ENCODE measurements at regions not wholly inside any gene's neighbourhood (a gene's known extent, or its start where the extent isn't known, plus 50 kb on each side); places are given as distances from the start of the nearest gene placed in this dataset.

DNA sequence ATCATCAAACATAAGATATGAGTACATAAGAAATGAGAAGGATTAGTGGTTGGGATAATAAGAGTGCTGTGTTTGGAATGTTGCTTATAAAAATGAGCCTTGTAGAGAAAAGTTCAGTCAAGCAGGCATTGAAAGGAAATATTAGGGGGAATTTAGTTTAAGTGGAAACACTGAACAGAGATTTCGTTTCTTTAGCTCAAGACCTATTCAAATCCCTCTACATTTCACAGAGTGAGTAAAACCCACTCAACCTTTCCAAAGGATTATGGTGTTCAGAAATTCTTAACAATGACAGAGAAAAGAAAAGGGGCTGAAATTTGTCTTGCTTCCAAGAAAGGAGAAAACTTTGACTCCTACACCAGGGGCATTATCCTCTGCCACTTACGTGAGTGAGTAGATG lies 1072.4 kb upstream of the LCORL start:
- POLR2A ChIA-PET: no interaction called here
- FAIRE-seq (no peak), DNase-seq (ENCODE audit: low read depth, low spot score) (no peak)
- H3K9ac ChIP-seq (replicated peaks; ENCODE audit: extremely low read depth, insufficient read depth, low read length): no peak overlapping the region
- H3K27ac ChIP-seq (ENCODE audit: insufficient read depth, low read depth, low read length): no peak overlapping the region
- no peak for TF ChIP-seq MYC (IDR thresholded peaks at IDR 0.05; ENCODE audit: low read depth, low read length)
- TF ChIP-seq POLR2AphosphoS5 (IDR thresholded peaks at IDR 0.05; ENCODE audit: insufficient read depth, low read depth, low read length): no peak
- no peak for TF ChIP-seq POLR2A (IDR thresholded peaks at IDR 0.05; ENCODE audit: low read depth, low read length)
- no peak for TF ChIP-seq EZH2 (IDR thresholded peaks at IDR 0.05; ENCODE audit: borderline replicate concordance, low read depth, low read length, severe bottlenecking)
- TF ChIP-seq JUN (IDR thresholded peaks at IDR 0.05; ENCODE audit: borderline replicate concordance, insufficient read depth, insufficient read length, low read depth): no peak
- no peak for TF ChIP-seq GATA2 (IDR thresholded peaks at IDR 0.05; ENCODE audit: insufficient read depth, insufficient read length, low read depth, low read length)
- no peak for TF ChIP-seq FOS (IDR thresholded peaks at IDR 0.05; ENCODE audit: borderline replicate concordance, insufficient read depth, low read length)
- dilution Hi-C loops (cut with MboI; ENCODE audit: extremely low pct_ligation_motif_present, low sequenced_read_pairs): no loop called here
- intact Hi-C loops (cut with micrococcal nuclease): no loop called here
- no peaks in the 10 kb centered on the region for H3K36me3 ChIP-seq (ENCODE audit: control insufficient read depth in 2 of 2, extremely low read depth in 1 of 2, insufficient read depth in 2 of 2, low read length in 2 of 2)
- H3K79me2 ChIP-seq (ENCODE audit: control insufficient read depth, insufficient read depth, low read length): no peaks in the 10 kb centered on the region
- no peak overlapping the region for H3K4me2 ChIP-seq (ENCODE audit: insufficient read depth, low read length)
- no peaks in the 10 kb centered on the region for H4K20me1 ChIP-seq (replicated peaks; ENCODE audit: control insufficient read depth, extremely low read depth, insufficient read depth, low read length)
- H3K4me3 ChIP-seq (replicated peaks in 1 of 3; ENCODE audit: insufficient read depth in 1 of 3, low read depth in 1 of 3, low read length in 3 of 3): no peak overlapping the region
- H3K9me3 ChIP-seq (replicated peaks; ENCODE audit: control insufficient read depth, insufficient read depth, low read length): no peaks in the 10 kb centered on the region
- H2AFZ ChIP-seq (ENCODE audit: low read depth, low read length): no peak overlapping the region
- H3K9me1 ChIP-seq (replicated peaks; ENCODE audit: control insufficient read depth, extremely low read depth, insufficient read depth, low read length): no peaks in the 10 kb centered on the region
- CTCF ChIA-PET: no interaction called here
- BruUV-seq (replicated peaks): no TSS peak
- no peaks in the 10 kb centered on the region for H3K4me1 ChIP-seq (ENCODE audit: control insufficient read depth, extremely low read depth, insufficient read depth, low read length)
- no peaks in the 10 kb centered on the region for H3K27me3 ChIP-seq (ENCODE audit: control insufficient read depth in 2 of 2, insufficient read depth in 2 of 2, low read length in 2 of 2)

DNA sequence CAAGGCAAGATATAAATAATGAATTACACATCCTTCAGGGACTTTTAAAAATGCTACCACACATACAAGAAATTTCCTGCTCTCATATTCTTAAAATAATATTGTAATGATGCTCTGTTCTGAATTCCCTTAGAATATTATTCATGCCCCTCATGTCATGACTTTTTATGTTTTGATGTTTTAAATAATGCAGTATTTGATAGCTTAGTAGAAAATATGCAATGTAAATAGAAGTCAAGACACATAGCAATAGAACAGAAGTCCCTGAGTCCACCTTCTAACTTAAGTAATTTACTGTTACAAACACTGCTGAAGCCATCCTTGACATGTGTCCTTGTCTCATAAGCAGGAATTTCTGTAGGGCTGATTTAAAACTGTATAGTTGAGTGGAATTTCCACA lies 1071.2 kb upstream of the LCORL start:
- no peak overlapping the region for H3K4me3 ChIP-seq (replicated peaks in 1 of 3; ENCODE audit: insufficient read depth in 1 of 3, low read depth in 1 of 3, low read length in 3 of 3)
- POLR2A ChIA-PET: no interaction called here
- CTCF ChIA-PET: no interaction called here
- no peaks in the 10 kb centered on the region for H3K9me1 ChIP-seq (replicated peaks; ENCODE audit: control insufficient read depth, extremely low read depth, insufficient read depth, low read length)
- H4K20me1 ChIP-seq (replicated peaks; ENCODE audit: control insufficient read depth, extremely low read depth, insufficient read depth, low read length): no peaks in the 10 kb centered on the region
- H3K4me1 ChIP-seq (ENCODE audit: control insufficient read depth, extremely low read depth, insufficient read depth, low read length): no peaks in the 10 kb centered on the region
- no peak overlapping the region for H3K9ac ChIP-seq (replicated peaks; ENCODE audit: extremely low read depth, insufficient read depth, low read length)
- no TSS peak for BruUV-seq (replicated peaks)
- no peak for TF ChIP-seq POLR2AphosphoS5 (IDR thresholded peaks at IDR 0.05; ENCODE audit: insufficient read depth, low read depth, low read length)
- no peaks in the 10 kb centered on the region for H3K36me3 ChIP-seq (ENCODE audit: control insufficient read depth in 2 of 2, extremely low read depth in 1 of 2, insufficient read depth in 2 of 2, low read length in 2 of 2)
- no peaks in the 10 kb centered on the region for H3K27me3 ChIP-seq (ENCODE audit: control insufficient read depth in 2 of 2, insufficient read depth in 2 of 2, low read length in 2 of 2)
- no peaks in the 10 kb centered on the region for H3K9me3 ChIP-seq (replicated peaks; ENCODE audit: control insufficient read depth, insufficient read depth, low read length)
- FAIRE-seq (no peak), DNase-seq (ENCODE audit: low read depth, low spot score) (no peak)
- H3K27ac ChIP-seq (ENCODE audit: insufficient read depth, low read depth, low read length): no peak overlapping the region
- no peaks in the 10 kb centered on the region for H3K79me2 ChIP-seq (ENCODE audit: control insufficient read depth, insufficient read depth, low read length)
- intact Hi-C loops (cut with micrococcal nuclease) (no loop called here), dilution Hi-C loops (cut with MboI; ENCODE audit: extremely low pct_ligation_motif_present, low sequenced_read_pairs) (no loop called here)
- no peak overlapping the region for H3K4me2 ChIP-seq (ENCODE audit: insufficient read depth, low read length)
- no peak overlapping the region for H2AFZ ChIP-seq (ENCODE audit: low read depth, low read length)

Measured in endothelial cell of umbilical vein (primary cell).